Spleen (tissue), 7 donors: ENCODE measurements at regions not wholly inside any gene's neighbourhood (a gene's known extent, or its start where the extent isn't known, plus 50 kb on each side); places are given as distances from the start of the nearest gene placed in this dataset.

Source experiments
- CTCF ChIP-seq, 11 experiments: fragments of 200-600 bp in 7 of 11; fragments of 450-650 bp in 4 of 11; sonication (generic) in 4 of 11; IDR thresholded peaks in 8 of 11; conservative IDR thresholded peaks in 3 of 11; 1 replicate in 7 of 11; 2 replicates in 4 of 11; pipeline versions ENCODE4 v1.4.0 to v1.8.0; 2016 to 2021; ENCODE audit warnings: antibody characterized with exemption in 11 of 11, inconsistent platforms in 4 of 11, mild to moderate bottlenecking in 1 of 11
- POLR2A ChIP-seq, 3 donors: fragments of 450-650 bp; IDR thresholded peaks; one replicate each; pipeline ENCODE4 v1.5.1; 2017; ENCODE audit warnings: antibody characterized with exemption in 3 of 3, mild to moderate bottlenecking in 1 of 3
- POLR2AphosphoS5 ChIP-seq, 3 donors: sonication (generic); formaldehyde crosslinking; IDR thresholded peaks; one replicate each; pipeline ENCODE4 v1.5.1; 2017; ENCODE audit warnings: antibody characterized with exemption in 3 of 3
- donor health status: DM: no; HTN: no; CAD: no; lungs with moderate emphysema.
- donor health status: DM: no; HTN: no; CAD: no.
- donor health status: DM: no; HTN: no; CAD: no.

- TF ChIP-seq CTCF (IDR thresholded peaks at IDR 0.05 in 8 of 11, conservative IDR thresholded peaks at IDR 0.05 in 3 of 11), result no peak
- no peak for TF ChIP-seq POLR2AphosphoS5 (IDR thresholded peaks at IDR 0.05)
- no peak for TF ChIP-seq POLR2A (IDR thresholded peaks at IDR 0.05)
Observed at GRCh38 chr5:73306078-73306719, 133.2 kb downstream of the TMEM174 start.
